Mucosa of rectum (tissue), 2 donors: ENCODE measurements at regions not wholly inside any gene's neighbourhood (a gene's known extent, or its start where the extent isn't known, plus 50 kb on each side); places are given as distances from the start of the nearest gene placed in this dataset.

Experiments used
- H3K27ac ChIP-seq, 2 donors: one replicate each; pipeline ENCODE4 v1.7.0; 2013; ENCODE audit warnings: inconsistent platforms in 2 of 2, low read depth in 2 of 2, low read length in 2 of 2
- H3K27me3 ChIP-seq, 2 donors: one replicate each; pipeline ENCODE4 v1.7.0; 2013; ENCODE audit warnings: low read length in 2 of 2; ENCODE audit not compliant: control insufficient read depth in 2 of 2, insufficient read depth in 2 of 2
- H3K36me3 ChIP-seq, 2 donors: one replicate each; pipeline ENCODE4 v1.7.0; 2013; ENCODE audit warnings: low read length in 2 of 2; ENCODE audit not compliant: control insufficient read depth in 2 of 2, insufficient read depth in 2 of 2
- H3K4me1 ChIP-seq, 2 donors: one replicate each; pipeline ENCODE4 v1.7.0; 2013; ENCODE audit warnings: low read length in 2 of 2, mild to moderate bottlenecking in 1 of 2; ENCODE audit not compliant: control insufficient read depth in 2 of 2, insufficient read depth in 2 of 2
- H3K4me3 ChIP-seq, 2 donors: one replicate each; pipeline ENCODE4 v1.7.0; 2013; ENCODE audit warnings: low read length in 2 of 2
- H3K9ac ChIP-seq, 2 donors: one replicate each; pipeline ENCODE4 v1.7.0; 2013; ENCODE audit warnings: low read length in 2 of 2, low read depth in 1 of 2, mild to moderate bottlenecking in 1 of 2
- H3K9me3 ChIP-seq, 2 donors: one replicate each; pipeline ENCODE4 v1.7.0; 2013; ENCODE audit warnings: low read length in 2 of 2; ENCODE audit not compliant: control insufficient read depth in 2 of 2
- donor health status: healthy.
- donor health status: Normal muscosa, but diverticular disease.

GRCh38 chr6:163646133-163646532, 231.6 kb downstream of the QKI start:
- no peak overlapping the region for H3K27ac ChIP-seq

GRCh38 chr6:163645560-163645959, 231.0 kb downstream of the QKI start:
- H3K4me1 ChIP-seq, result no peaks in the 10 kb centered on the region
- H3K9ac ChIP-seq, result no peak overlapping the region
- no peak overlapping the region for H3K4me3 ChIP-seq
- H3K36me3 ChIP-seq, result no peaks in the 10 kb centered on the region
- no peaks in the 10 kb centered on the region for H3K9me3 ChIP-seq
- H3K27me3 ChIP-seq, result peaks cover 0 to 2% of the 10 kb centered on the region in 2 donors
- H3K27ac ChIP-seq, result no peak overlapping the region

More at GRCh38 chr6:163646133-163646532, 231.6 kb downstream of the QKI start:
- Histone ChIP-seq H3K9ac (no peak overlapping the region), H3K9me3 (no peaks in the 10 kb centered on the region), H3K27me3 (peaks cover 0 to 2% of the 10 kb centered on the region in 2 donors), H3K36me3 (no peaks in the 10 kb centered on the region), H3K4me3 (no peak overlapping the region), H3K4me1 (no peaks in the 10 kb centered on the region)

- Histone ChIP-seq H3K9me3 (no peaks in the 10 kb centered on the region), H3K36me3 (no peaks in the 10 kb centered on the region), H3K4me3 (no peak overlapping the region)
Observed at GRCh38 chr6:163643866-163644265, 229.3 kb downstream of the QKI start.

GRCh38 chr6:163641706-163642105, 227.2 kb downstream of the QKI start:
- Histone ChIP-seq H3K36me3 (no peaks in the 10 kb centered on the region), H3K9me3 (no peaks in the 10 kb centered on the region), H3K27ac (no peak overlapping the region), H3K4me1 (no peaks in the 10 kb centered on the region), H3K27me3 (no peaks in the 10 kb centered on the region), H3K4me3 (no peak overlapping the region), H3K9ac (no peak overlapping the region)

More at GRCh38 chr6:163643866-163644265, 229.3 kb downstream of the QKI start:
- no peaks in the 10 kb centered on the region for H3K27me3 ChIP-seq
- no peak overlapping the region for H3K9ac ChIP-seq
- H3K4me1 ChIP-seq, result no peaks in the 10 kb centered on the region
- H3K27ac ChIP-seq, result no peak overlapping the region

GRCh38 chr6:163640641-163641040, 226.1 kb downstream of the QKI start:
- no peak overlapping the region for H3K4me3 ChIP-seq
- no peaks in the 10 kb centered on the region for H3K27me3 ChIP-seq
- no peaks in the 10 kb centered on the region for H3K4me1 ChIP-seq
- H3K9ac ChIP-seq, result no peak overlapping the region
- no peak overlapping the region for H3K27ac ChIP-seq
- no peaks in the 10 kb centered on the region for H3K9me3 ChIP-seq
- H3K36me3 ChIP-seq, result no peaks in the 10 kb centered on the region

- Histone ChIP-seq H3K4me1 (no peaks in the 10 kb centered on the region), H3K36me3 (no peaks in the 10 kb centered on the region), H3K27me3 (no peaks in the 10 kb centered on the region), H3K27ac (no peak overlapping the region), H3K9me3 (no peaks in the 10 kb centered on the region), H3K4me3 (no peak overlapping the region), H3K9ac (no peak overlapping the region)
Observed at GRCh38 chr6:163637524-163637923, 223.0 kb downstream of the QKI start.

GRCh38 chr6:163635731-163636364, 221.3 kb downstream of the QKI start:
- Histone ChIP-seq H3K9ac (no peak overlapping the region), H3K27ac (no peak overlapping the region), H3K27me3 (no peaks in the 10 kb centered on the region), H3K4me3 (no peak overlapping the region), H3K9me3 (no peaks in the 10 kb centered on the region), H3K4me1 (no peaks in the 10 kb centered on the region), H3K36me3 (no peaks in the 10 kb centered on the region)

- Histone ChIP-seq H3K4me3 (no peak overlapping the region), H3K36me3 (no peaks in the 10 kb centered on the region), H3K27me3 (no peaks in the 10 kb centered on the region), H3K4me1 (no peaks in the 10 kb centered on the region), H3K9ac (no peak overlapping the region), H3K9me3 (no peaks in the 10 kb centered on the region), H3K27ac (no peak overlapping the region)
Observed at GRCh38 chr6:163635315-163635714, 220.8 kb downstream of the QKI start.

- Histone ChIP-seq H3K36me3 (no peaks in the 10 kb centered on the region), H3K9me3 (no peaks in the 10 kb centered on the region), H3K27ac (no peak overlapping the region), H3K4me1 (no peaks in the 10 kb centered on the region), H3K9ac (no peak overlapping the region), H3K4me3 (no peak overlapping the region), H3K27me3 (no peaks in the 10 kb centered on the region)
Observed at GRCh38 chr6:163634211-163635171, 220.0 kb downstream of the QKI start.

- no peaks in the 10 kb centered on the region for H3K36me3 ChIP-seq
- no peaks in the 10 kb centered on the region for H3K27me3 ChIP-seq
- H3K4me3 ChIP-seq, result no peak overlapping the region
- H3K27ac ChIP-seq, result no peak overlapping the region
- H3K9ac ChIP-seq, result no peak overlapping the region
- no peaks in the 10 kb centered on the region for H3K9me3 ChIP-seq
- H3K4me1 ChIP-seq, result no peaks in the 10 kb centered on the region
Observed at GRCh38 chr6:163630991-163631390, 216.5 kb downstream of the QKI start.
